Activated CD8-positive, alpha-beta memory T cell treated with anti-CD3 and anti-CD28 coated beads, Interleukin-2, amount 50 U/mL, for 1 hour (primary cell): ENCODE measurements at regions not wholly inside any gene's neighbourhood (a gene's known extent, or its start where the extent isn't known, plus 50 kb on each side); places are given as distances from the start of the nearest gene placed in this dataset.

ENCODE experiments used
- DNase-seq: peaks from one replicate; pipeline ENCODE4 v3.0.0-alpha.2; 2020; ENCODE audit errors: extremely low read depth

DNA sequence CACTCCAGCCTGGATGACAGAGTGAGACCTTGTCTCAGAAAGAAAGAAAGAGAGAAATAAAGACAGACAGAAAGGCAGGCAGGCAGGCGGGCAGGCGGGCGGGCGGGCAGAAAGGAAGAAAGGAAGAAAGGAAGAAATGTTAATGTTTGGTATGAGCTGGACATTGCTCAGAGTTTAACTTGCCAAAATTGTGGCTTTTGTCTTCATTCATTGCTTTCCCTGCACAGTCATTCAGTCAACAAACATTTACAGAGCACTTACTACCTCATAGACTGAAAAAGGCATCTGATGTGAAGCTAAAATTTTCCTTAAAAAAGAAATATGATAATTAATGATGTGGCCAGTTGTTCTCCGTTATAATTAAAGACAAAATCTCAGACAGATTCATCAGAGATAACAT, 247.1 kb downstream of the SPTSSA start:
- DNase-seq = no peak

DNA sequence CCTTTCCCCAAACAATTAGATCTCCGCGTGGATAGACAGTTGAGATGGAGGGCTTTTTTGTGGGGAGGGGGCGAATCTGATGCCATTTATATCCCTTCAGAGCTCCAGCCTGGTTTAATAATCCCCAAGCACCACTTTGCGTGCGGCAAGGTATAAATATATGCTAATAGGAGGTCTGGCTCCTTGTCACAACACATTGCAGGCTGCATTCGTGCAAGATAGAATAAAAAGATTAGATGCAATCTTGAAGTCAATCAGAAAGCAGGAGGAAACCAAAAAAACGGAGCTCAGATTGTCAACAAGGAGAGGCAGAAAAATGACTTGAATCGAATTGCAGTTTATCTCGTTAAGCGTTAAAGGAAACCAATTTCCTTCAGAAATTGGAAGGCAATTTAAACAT, 248.7 kb downstream of the SPTSSA start:
- no peak for DNase-seq

DNA sequence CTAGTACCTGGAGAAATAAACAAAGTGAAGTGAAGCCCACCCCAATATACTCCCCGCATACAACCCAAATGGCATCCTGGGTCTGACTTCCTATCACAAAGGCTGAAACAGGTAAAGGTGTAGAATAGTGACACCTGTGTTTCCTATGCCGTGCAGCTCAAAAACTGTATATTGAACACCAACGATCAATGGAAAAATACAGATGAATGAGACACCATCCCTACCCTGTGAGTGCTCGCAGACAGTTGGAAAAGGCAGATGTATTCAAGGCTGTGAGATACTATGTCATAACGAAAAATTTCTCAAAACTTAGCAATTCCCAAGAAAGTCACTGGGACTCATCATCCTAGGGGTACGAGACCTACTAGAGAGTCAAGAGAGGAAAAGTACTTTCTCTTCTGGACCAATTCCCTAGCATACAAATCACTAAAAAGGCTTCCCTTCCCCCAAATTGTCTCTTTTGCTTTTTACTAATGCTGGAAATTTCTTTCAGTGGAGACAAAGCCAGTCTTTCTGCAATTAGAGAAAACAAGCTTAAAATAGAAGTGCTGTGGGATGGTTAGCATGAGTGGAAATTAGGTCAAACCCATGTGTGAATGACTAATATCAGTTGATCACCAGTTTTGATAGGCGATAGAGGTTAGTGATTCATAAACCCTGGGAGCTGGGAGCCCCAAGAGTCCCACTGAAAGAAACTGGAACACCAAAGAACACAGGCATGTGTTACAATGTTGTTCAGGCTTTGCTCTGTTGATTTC, 249.7 kb downstream of the SPTSSA start:
- no peak for DNase-seq

DNA sequence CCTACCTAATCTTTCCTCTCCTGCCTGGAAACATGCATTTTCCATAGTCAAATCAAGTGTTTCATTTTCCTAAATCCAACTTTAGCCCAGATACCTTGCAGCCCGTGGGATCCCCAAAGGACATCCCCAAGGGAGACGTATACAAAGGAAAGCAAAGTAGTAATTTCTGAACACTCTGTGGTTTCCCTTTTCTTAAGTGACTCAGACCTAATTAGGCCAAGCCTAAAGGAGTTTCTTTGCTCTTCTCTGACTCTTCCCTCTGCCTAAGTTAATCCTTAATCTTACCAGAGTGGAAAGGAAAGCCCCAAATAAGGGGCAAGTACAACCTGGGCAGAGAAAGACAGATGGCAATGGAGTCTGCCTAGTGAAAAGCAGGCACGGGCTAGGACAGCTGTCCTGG, 250.3 kb downstream of the SPTSSA start:
- no peak for DNase-seq

DNA sequence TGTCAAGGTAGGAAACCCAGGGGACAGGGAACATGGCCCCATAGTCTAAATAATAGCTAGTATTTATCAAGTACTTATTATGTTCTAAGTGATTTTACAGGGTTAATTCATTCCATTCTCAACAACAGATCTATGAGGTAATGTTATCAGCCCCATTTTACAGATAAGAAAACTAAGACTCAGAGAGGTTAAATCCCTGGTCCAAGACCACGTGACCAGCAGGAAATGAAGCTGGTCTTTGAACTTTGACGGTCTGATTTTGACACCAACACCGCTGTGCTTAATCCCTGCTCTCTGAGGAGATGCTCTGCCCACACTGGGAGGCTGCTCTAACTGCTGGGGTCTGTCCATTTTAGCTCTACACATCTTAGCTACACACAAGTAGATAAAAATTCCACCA, 253.5 kb downstream of the SPTSSA start:
- DNase-seq = no peak

DNA sequence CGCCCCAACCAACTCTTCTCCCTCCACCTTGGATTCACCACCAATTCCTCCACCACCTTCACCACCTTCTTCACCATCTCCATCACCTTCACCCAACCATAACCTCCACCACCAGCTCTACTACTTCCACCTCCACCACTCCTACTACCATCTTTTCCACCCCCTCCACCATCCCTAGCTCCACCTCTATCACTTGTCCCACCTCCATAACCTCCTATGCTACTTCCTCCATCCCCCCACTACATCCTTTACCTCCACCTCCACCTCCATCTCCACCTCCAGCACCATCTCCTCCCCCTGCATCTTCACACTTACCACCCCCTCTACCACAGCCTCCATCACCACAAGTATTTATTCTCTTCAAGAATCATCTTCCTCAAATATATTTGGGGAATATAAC, 254.9 kb upstream of the EGLN3 start:
- no peak for DNase-seq

DNA sequence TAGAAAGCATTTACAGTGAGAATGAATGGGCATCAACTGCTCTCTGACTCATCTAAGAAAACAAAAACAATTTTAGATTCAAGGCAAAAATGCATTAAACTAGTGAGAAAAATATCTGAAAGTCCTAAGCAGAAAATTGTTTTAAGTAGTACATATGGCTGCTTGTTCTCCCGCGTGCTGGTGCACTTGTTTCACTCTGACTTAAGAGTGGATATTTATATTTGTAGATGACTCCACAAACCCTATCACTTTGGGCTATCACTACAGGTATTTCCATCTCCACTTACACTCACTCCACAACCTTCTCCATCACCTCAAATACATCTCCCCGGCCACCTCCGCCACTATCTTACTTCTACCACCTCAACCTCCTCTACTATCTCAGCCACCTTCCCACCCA, 253.9 kb upstream of the EGLN3 start:
- DNase-seq = no peak

DNA sequence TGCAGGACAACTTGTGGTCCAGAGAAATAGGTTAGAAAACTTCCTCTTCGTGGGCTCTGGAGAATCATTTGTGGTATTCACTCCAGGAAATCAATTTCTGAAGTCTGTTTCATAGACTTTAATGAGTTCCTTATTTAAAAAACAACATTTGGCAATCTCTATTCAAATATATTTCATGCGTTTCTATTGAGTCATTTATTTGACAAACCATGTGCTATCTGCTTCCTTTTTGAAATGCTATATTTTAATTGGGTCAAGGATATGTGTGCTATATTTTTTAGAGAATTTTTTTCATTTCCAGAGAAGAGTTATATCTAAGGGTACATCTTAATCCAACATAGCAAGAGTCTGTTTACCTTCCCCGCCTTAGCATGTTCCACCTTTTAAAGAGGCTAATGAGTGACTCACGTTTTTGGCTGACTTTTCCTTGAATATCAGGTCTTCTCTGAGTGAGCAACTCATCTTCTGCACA, 252.4 kb upstream of the EGLN3 start:
- no peak for DNase-seq

DNA sequence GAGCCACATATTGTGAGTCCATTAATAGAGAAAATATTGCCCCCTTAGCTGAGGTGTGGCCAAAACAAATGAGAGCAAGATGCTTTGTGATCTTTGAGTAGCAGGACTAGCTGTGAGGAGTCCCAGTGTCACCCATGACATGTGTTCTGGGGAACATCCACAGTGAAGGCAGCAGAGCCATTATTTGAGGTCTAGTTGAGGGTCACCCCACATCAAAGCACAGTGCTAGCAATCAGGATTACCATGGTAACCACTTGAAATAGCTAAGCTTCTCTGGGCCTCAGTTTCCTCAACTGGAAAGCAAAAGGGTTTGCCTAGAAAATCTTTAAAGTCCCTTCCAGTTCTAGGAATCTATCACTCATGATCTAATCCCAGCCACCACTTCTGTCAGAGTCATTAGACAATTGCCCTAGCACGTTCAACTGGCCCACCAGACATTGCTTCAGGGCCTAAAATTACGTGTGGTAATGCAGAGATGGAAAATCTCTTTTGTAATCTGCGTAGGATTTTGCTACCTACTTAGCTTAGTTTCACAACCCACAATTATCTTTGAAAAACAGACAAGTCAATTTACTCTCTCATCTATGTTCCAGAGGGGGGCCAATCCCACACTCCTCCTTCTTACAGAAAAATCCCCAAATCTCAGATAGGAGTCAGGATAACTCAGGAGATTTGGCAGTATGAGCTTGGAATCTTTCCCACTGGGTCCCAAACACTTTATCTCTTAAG, 251.2 kb upstream of the EGLN3 start:
- no peak for DNase-seq

DNA sequence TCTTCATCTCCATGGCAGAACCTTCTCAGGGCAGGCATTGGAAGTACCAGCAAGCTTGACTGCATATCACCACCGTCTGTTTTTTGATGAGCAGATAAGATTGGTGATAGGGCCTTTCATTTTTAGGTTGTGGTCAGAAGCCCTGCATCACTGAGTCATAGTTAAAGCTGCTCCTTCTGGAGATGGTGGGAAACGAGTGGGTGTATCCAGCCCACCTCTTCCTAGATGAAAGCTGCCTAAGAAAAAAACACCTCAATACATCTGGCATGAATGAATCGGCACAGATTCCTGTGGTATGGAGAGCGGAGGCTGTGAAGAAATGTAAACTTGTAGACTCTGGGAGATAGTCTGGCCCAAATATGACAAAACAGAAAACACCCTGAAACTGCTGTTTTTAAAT, 248.7 kb upstream of the EGLN3 start:
- no peak for DNase-seq

DNA sequence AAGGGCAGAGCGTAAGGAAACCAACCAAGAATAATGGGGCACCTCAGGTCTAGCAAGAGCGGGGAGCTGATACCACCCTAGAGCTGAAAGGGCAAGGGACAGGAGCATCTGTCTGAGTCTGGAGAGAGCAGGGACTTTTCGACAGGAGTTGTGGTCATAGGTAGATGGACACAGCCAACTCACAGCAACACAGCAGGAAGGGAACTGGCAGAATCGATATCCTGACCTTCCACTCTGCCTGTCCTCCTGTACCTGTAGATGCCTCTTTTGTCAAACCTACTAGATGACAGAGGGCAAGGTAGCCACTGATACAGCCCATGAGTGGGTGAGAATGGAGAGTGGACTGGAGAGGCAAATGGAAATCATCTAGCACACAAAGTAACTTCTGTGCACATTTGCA, 247.2 kb upstream of the EGLN3 start:
- no peak for DNase-seq

DNA sequence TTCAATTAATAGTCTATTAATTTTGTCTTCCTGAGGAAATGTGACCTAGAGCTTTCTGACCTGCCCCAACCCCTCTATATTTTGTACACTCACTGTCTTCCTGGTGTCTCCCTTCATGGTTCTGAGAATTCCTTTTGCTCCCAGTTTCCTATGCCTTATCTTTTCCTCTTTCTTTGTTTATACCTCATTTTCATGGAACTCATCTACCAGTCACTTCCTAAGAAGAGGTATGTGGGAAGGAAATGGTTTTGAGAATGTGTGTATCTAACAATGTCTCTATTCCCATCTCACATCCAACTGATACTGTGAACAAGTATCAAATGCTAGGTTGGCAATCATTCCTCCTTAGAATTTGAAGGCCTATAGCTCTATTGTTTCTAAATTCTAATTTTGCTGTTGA, 245.1 kb upstream of the EGLN3 start:
- no peak for DNase-seq

DNA sequence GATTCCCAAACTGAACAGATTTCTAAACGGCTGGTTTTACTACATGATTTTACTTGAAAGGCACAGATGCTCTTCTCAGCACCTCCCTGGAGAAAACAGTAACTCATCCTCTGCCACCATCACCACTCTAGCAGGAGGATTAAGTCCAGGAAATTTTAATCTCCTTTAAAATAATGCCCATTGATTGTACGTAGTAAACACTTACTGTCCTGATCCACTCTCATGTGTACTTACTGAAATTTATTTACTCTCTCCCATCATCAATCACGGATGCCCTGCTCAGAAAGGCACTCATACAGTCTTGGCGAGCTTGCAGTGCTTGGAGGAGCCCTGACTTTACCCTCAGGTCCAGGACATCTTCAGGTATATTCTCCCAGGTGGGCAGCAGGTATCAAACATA, 239.8 kb upstream of the EGLN3 start:
- DNase-seq = no peak

DNA sequence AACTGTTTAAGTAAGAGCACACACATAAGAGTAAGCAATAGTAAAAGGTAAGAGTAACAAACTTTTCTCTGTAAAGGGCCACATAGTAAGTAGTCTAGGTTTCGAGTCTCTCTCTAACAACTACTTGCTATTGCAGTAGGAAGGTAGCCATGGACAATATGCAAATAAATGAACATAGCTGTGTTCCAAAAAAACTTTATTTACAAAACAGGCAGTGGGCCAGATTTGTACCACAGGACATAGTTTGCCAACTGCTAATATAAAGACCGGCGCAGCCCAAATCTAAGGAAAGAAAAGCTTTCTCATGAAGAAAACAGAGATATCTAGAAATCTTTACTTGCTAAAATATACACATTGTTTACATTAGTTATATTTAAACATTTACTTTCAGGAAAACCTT, 239.0 kb upstream of the EGLN3 start:
- no peak for DNase-seq

DNA sequence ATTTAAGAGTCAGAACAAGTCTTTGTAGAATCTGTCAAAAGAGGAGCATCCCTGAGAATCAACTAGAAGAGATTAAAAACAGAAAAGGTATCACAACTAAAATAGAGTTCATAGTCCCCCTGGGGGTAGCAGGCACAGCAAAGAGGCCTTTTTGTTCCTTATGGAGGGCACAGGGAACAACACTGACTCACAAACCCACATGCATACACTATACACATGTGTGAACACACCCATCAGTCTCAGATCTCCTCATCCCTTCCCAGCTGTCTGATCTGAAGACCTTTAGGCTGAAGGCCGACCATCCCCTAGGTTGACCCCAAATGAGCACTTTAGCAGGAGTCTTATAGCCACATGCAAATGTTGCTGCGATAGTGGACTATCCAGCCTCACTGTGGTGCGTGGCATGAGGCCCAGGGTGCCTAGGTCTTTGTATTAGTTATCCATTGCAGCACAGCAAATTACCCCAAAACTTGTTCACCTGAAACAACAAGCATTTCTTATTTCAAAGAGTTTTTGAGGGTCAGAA, 236.7 kb upstream of the EGLN3 start:
- DNase-seq = no peak

DNA sequence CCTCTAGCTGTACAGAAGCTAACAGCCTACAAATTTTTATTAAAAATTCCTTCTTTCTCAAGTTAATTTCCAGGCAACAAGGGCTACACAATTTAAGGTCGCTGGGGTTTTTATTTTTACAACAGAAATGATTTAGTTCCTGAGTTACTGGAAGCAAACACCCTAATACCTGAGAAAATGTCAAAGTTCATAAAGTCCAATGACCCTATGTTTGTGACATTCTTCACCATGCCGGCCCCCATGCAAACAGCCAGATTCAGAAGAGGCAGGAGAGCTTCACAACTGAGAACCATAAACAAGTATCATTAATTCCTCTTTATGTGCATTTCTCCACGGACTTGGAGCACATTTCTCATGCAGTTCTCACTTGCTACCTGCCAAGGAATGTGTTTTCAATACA, 236.2 kb upstream of the EGLN3 start:
- no peak for DNase-seq

DNA sequence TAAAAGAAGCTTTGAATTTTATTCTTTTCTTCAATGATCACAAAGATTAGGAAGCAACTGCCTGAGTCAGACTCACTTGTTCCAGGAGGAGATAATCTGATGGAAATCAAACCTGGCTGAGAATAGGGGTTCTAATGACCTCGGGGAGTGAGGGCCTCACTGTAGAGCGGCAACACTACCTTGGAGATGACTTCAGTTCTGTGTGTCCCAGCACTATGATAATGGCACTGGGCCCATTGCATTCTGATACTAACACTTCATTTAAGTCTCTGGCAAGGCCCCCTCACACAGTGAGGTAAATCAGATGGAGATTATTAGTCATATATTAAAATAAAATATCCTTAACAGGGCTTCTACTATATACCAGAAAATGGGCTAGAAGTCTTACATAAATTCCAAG, 233.3 kb upstream of the EGLN3 start:
- no peak for DNase-seq

DNA sequence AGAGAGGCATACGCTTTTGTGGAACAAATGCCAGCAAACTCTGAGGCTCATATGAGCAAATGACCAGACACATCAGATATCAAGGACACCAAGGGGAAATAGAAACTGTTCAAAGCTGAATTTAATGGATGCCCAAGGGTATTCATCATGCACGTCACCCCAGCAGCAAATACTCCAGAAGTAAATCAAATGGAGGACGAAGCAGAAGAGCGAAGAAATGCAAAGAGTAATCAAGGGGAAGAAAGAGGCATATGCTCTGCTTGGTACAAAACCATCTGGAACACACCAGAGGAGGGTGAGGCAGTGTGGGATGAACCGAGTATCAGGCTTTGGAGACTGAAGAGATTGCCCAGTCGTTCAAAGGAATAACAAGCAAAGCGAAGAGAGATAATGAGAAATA, 232.6 kb upstream of the EGLN3 start:
- DNase-seq = no peak

DNA sequence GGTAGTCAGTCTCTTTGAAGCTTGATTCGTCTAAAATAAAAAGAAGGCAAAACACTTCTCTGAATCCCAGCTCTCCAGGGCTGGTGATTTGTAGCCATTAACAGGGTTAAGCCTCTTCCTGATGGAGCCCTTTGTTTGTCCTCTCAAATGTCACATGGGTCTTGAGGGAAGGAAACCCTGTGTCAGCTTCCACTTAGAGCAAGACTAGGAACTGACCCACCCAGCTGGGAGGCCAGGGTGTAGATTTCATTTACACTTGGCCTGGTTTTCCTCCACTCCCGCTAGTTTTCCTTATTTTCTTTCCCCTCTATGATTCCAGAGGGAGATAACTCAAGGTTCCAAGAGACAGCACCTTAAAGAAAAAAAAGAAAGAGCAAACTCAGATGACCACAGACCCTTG, 230.5 kb upstream of the EGLN3 start:
- DNase-seq = no peak

DNA sequence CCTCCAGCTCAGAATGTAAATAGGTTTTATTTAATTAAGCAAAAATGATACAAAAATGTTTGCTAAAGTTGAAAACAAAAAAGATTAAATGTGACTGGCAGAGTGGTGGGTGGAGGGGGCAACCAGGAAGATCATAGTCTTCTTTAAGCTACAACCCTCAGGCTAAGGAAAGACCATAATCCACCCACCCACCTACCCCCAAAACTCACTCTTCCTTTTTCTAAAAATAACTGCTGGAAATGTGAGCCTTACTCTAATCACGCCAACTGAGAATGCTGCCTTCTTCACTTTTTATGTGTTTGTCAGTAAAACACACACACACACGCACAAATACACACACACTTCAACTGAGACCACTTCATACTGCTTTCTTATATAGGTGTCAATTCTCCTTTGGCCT, 230.0 kb upstream of the EGLN3 start:
- DNase-seq = no peak

DNA sequence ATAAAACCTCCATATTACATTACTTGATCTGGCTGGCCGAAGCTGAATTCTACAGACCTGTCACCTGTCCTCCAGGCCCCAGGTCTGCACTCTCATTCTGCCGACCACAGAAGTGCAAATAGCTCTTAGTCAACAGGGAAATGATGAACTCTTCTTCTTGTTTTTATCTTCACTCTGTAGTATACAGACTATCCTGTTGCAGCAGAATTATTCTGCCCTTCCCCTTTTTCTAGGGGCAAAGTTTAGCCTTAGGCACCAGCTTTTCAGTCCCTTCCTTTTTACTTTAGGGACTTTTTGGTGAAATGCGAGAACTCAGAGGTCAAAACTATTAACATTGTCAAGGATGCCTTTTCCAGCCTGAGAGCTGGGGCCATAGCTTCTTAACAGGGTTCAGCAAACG, 229.6 kb upstream of the EGLN3 start:
- no peak for DNase-seq

DNA sequence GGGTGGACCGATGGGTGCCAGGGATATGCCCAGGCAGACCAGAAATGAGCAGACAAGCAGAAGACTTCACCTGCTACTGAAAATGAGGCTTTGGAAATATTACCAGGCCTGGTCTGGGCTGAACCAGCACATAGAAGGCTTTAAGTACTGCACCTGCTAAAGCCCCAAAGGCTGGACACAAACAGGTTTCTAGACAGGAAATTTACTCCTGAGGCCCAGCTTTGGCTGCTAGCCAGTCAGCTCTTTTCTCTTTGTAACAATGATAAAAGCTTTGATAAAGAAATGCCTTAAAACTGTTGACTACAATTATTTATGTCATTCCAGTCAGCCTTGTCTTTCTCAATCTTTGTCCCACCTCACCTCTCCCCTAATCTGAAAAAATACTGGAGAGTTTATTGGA, 228.9 kb upstream of the EGLN3 start:
- DNase-seq = no peak

DNA sequence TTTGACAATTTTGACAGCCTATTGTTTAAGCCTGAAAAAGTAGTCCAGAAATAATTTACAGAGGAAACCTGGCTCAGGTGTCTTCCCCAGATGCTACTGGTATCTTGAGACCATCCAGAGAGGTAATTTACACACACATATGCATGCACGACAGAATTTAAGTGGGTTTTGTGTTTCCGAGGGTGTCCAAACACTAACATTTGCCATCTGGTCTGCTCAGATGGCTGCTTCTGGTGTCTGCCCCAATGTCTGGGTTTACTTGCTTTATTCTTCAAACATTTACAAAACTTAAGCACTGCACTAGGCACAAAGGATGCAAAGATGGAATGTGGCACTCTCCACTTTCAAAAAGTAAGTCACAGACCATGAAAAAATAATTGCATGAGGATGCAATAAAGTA, 226.6 kb upstream of the EGLN3 start:
- no peak for DNase-seq
